HL-60 (cell line): ENCODE measurements at regions not wholly inside any gene's neighbourhood (a gene's known extent, or its start where the extent isn't known, plus 50 kb on each side); places are given as distances from the start of the nearest gene placed in this dataset.

Experiments
- DNase-seq, 2 experiments: peaks; one replicate each; pipeline ENCODE4 v3.0.0-alpha.2; 2010 to 2020; ENCODE audit warnings: low read depth in 1 of 2, low spot score in 1 of 2
- H3K27ac ChIP-seq: fragments of 250-450 bp; sonication (Bioruptor Pico); replicated peaks from 2 replicates; pipeline ENCODE4 v1.5.1; 2020; ENCODE audit warnings: mild to moderate bottlenecking, moderate library complexity
- H3K27me3 ChIP-seq: fragments of 250-450 bp; sonication (Bioruptor Pico); 2 replicates; pipeline ENCODE4 v1.5.1; 2021; ENCODE audit warnings: mild to moderate bottlenecking, moderate library complexity; ENCODE audit not compliant: insufficient read depth, poor library complexity, severe bottlenecking
- H3K4me3 ChIP-seq: replicated peaks from 2 replicates; pipeline ENCODE4 v1.5.1; 2011; ENCODE audit warnings: mild to moderate bottlenecking, control low read depth, low read length; ENCODE audit not compliant: insufficient read depth
- CTCF ChIP-seq: IDR thresholded peaks from one replicate; pipeline ENCODE4 v1.5.1; 2011; ENCODE audit warnings: low read length, control low read depth, inconsistent platforms; ENCODE audit not compliant: insufficient read depth
- GABPA ChIP-seq: IDR thresholded peaks from 2 replicates; pipeline ENCODE4 v1.6.1; 2012; ENCODE audit warnings: low read depth
- POLR2AphosphoS5 ChIP-seq: IDR thresholded peaks from 2 replicates; pipeline ENCODE4 v1.6.1; 2012; ENCODE audit warnings: low read depth
- REST ChIP-seq: IDR thresholded peaks from 2 replicates; pipeline ENCODE4 v1.6.1; 2012; ENCODE audit warnings: low read depth; ENCODE audit not compliant: insufficient replicate concordance
- SPI1 ChIP-seq: IDR thresholded peaks from 2 replicates; pipeline ENCODE4 v1.6.1; 2012; ENCODE audit warnings: low read depth, mild to moderate bottlenecking, borderline replicate concordance

GRCh38 chr11:103773537-103773936 lies 262.9 kb upstream of the DDI1 start:
- H3K27ac ChIP-seq = no peak overlapping the region
- H3K27me3 ChIP-seq = no peaks in the 10 kb centered on the region
- no peak for DNase-seq
- TF ChIP-seq SPI1 (no peak), REST (no peak), CTCF (no peak), GABPA (no peak), POLR2AphosphoS5 (no peak)
- H3K4me3 ChIP-seq = no peak overlapping the region

GRCh38 chr11:103779054-103779453 lies 257.4 kb upstream of the DDI1 start:
- Histone ChIP-seq H3K27me3 (no peaks in the 10 kb centered on the region), H3K27ac (no peak overlapping the region), H3K4me3 (no peak overlapping the region)
- TF ChIP-seq CTCF = no peak
- TF ChIP-seq GABPA = no peak
- TF ChIP-seq POLR2AphosphoS5 = no peak
- TF ChIP-seq SPI1 = no peak
- DNase-seq = no peak

- Histone ChIP-seq H3K27me3 (no peaks in the 10 kb centered on the region), H3K4me3 (no peak overlapping the region), H3K27ac (no peak overlapping the region)
- TF ChIP-seq CTCF (no peak), SPI1 (no peak), POLR2AphosphoS5 (no peak), REST (no peak), GABPA (no peak)
- DNase-seq = no peak
Measured at GRCh38 chr11:103789952-103790351, 246.5 kb upstream of the DDI1 start.

- H3K27ac ChIP-seq = no peak overlapping the region
- H3K27me3 ChIP-seq = no peaks in the 10 kb centered on the region
- no peak for DNase-seq
- no peak overlapping the region for H3K4me3 ChIP-seq
- TF ChIP-seq REST (no peak), GABPA (no peak), SPI1 (no peak), CTCF (no peak), POLR2AphosphoS5 (no peak)
Measured at GRCh38 chr11:103792981-103793468, 243.4 kb upstream of the DDI1 start.
